ENCODE measurements at regions not wholly inside any gene's neighbourhood (a gene's known extent, or its start where the extent isn't known, plus 50 kb on each side); places are given as distances from the start of the nearest gene placed in this dataset.

DNA sequence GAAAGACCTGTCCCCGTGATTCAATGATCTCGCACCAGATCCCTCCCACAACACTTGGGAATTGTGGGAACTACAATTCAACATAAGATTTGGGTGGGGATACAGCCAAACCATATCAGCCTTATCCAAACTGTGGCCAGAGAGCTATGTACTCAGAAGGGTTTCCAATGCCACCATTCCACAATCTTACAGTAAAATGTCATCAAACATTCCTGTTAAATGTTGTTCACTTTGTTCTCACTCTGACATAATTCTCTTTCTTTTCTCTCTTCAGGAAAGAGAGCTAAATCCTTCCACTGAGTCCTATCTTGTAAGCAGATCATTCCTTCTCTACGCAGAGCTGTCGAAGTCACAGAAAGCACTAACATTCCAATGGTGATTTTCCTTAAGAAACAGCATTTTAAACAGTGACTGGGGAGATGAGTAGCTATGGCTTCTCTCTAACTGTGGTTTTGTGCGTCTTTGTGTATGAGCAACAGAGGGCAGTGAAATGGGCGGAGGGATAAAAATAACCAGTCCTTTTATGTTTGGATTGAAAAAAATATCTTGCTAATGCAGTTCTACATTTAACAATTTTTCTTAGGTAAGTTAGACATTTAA, 684.7 kb downstream of the EPHA4 start:
- TF ChIP-seq, protein P1, sequence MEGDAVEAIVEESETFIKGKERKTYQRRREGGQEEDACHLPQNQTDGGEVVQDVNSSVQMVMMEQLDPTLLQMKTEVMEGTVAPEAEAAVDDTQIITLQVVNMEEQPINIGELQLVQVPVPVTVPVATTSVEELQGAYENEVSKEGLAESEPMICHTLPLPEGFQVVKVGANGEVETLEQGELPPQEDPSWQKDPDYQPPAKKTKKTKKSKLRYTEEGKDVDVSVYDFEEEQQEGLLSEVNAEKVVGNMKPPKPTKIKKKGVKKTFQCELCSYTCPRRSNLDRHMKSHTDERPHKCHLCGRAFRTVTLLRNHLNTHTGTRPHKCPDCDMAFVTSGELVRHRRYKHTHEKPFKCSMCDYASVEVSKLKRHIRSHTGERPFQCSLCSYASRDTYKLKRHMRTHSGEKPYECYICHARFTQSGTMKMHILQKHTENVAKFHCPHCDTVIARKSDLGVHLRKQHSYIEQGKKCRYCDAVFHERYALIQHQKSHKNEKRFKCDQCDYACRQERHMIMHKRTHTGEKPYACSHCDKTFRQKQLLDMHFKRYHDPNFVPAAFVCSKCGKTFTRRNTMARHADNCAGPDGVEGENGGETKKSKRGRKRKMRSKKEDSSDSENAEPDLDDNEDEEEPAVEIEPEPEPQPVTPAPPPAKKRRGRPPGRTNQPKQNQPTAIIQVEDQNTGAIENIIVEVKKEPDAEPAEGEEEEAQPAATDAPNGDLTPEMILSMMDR (IDR thresholded peaks at IDR 0.05) = no peak
- TF ChIP-seq EP300 (IDR thresholded peaks at IDR 0.05) = no peak
- TF ChIP-seq POLR2A (IDR thresholded peaks at IDR 0.05) = no peak
